HuH-7.5 (cell line): ENCODE measurements at regions not wholly inside any gene's neighbourhood (a gene's known extent, or its start where the extent isn't known, plus 50 kb on each side); places are given as distances from the start of the nearest gene placed in this dataset.

Source experiments
- DNase-seq: peaks from one replicate; pipeline ENCODE4 v3.0.0; 2011; ENCODE audit warnings: low spot score

GRCh38 chr3:159848348-159849118 is 140.1 kb upstream of the IL12A start:
- DNase-seq, result no peak

GRCh38 chr3:159850481-159850880 is 138.2 kb upstream of the IL12A start:
- no peak for DNase-seq

- no peak for DNase-seq
These were observed 136.4 kb upstream of the IL12A start for GRCh38 chr3:159852266-159852665.

GRCh38 chr3:159852821-159853505 is 135.7 kb upstream of the IL12A start:
- no peak for DNase-seq

GRCh38 chr3:159853506-159853864 is 135.2 kb upstream of the IL12A start:
- no peak for DNase-seq

- DNase-seq, result no peak
These were observed 134.0 kb upstream of the IL12A start for GRCh38 chr3:159854500-159855124.

- DNase-seq, result no peak
These were observed 132.9 kb upstream of the IL12A start for GRCh38 chr3:159855599-159856346.

- no peak for DNase-seq
These were observed 132.0 kb upstream of the IL12A start for GRCh38 chr3:159856590-159857104.

- no peak for DNase-seq
These were observed 130.8 kb upstream of the IL12A start for GRCh38 chr3:159857840-159858239.

GRCh38 chr3:159858650-159859049 is 130.0 kb upstream of the IL12A start:
- DNase-seq, result no peak

- DNase-seq, result no peak
These were observed 129.2 kb upstream of the IL12A start for GRCh38 chr3:159859424-159859823.

GRCh38 chr3:159859836-159860235 is 128.8 kb upstream of the IL12A start:
- DNase-seq, result no peak

- DNase-seq, result no peak
These were observed 128.1 kb upstream of the IL12A start for GRCh38 chr3:159860269-159861116.

- no peak for DNase-seq
These were observed 127.2 kb upstream of the IL12A start for GRCh38 chr3:159861369-159861987.

- no peak for DNase-seq
These were observed 123.5 kb upstream of the IL12A start for GRCh38 chr3:159865041-159865579.

GRCh38 chr3:159866201-159866746 is 122.4 kb upstream of the IL12A start:
- no peak for DNase-seq

GRCh38 chr3:159867372-159867771 is 121.3 kb upstream of the IL12A start:
- no peak for DNase-seq

- DNase-seq, result no peak
These were observed 117.9 kb upstream of the IL12A start for GRCh38 chr3:159870723-159871122.

- DNase-seq, result no peak
These were observed 116.1 kb upstream of the IL12A start for GRCh38 chr3:159872374-159873109.

GRCh38 chr3:159875116-159875515 is 113.5 kb upstream of the IL12A start:
- no peak for DNase-seq
